Panc1 (cell line): ENCODE measurements at regions not wholly inside any gene's neighbourhood (a gene's known extent, or its start where the extent isn't known, plus 50 kb on each side); places are given as distances from the start of the nearest gene placed in this dataset.

ENCODE experiments used
- ATAC-seq: fragments of 200-7000 bp; cut with Tn5 transposase; 2 replicates; pipeline ENCODE4 v1.9.1; 2020; ENCODE audit warnings: mild to moderate bottlenecking, moderate library complexity
- BruUV-seq: library from RNA; stranded (reverse); fragments of 400-500 nt; replicated peaks from 2 replicates; lab custom pipeline; 2021; lab: Mats Ljungman, UMichigan
- CTCF ChIA-PET: fragments of 300-600 bp; sonication (Branson Sonifier 250); formaldehyde crosslinking; loops from one replicate; lab custom pipeline; 2022; ENCODE audit warnings: antibody characterized with exemption; lab: Charles Lee
- POLR2A ChIA-PET: fragments of 300-600 bp; sonication (Branson Sonifier 250); formaldehyde crosslinking; loops from one replicate; lab custom pipeline; 2022; ENCODE audit warnings: antibody characterized with exemption; lab: Charles Lee
- DNase-seq: peaks from one replicate; pipeline ENCODE4 v3.0.0-alpha.2; 2010; ENCODE audit warnings: low read depth, low spot score
- H3K27ac ChIP-seq: 2 replicates; pipeline ENCODE4 v1.5.1; 2011; ENCODE audit warnings: mild to moderate bottlenecking, low read length, inconsistent platforms
- H3K27me3 ChIP-seq: fragments of 200-500 bp; sonication (Bioruptor generic); 2 replicates; pipeline ENCODE4 v1.6.0; 2014; ENCODE audit warnings: low read length, inconsistent platforms; ENCODE audit not compliant: control insufficient read depth, insufficient read depth
- H3K36me3 ChIP-seq: fragments of 200-500 bp; sonication (Bioruptor generic); 2 replicates; pipeline ENCODE4 v1.5.1; 2014; ENCODE audit warnings: inconsistent platforms, mild to moderate bottlenecking, low read length, moderate library complexity; ENCODE audit not compliant: control insufficient read depth, insufficient read depth
- H3K4me1 ChIP-seq: 2 replicates; pipeline ENCODE4 v1.5.1; 2011; ENCODE audit warnings: inconsistent platforms, mild to moderate bottlenecking, low read length, moderate library complexity; ENCODE audit not compliant: control insufficient read depth, insufficient read depth
- H3K4me3 ChIP-seq, 2 experiments: 2 replicates each; pipeline ENCODE4 v1.5.1; 2011 to 2012; ENCODE audit warnings: low read depth in 2 of 2, low read length in 2 of 2, mild to moderate bottlenecking in 2 of 2, inconsistent platforms in 1 of 2, moderate library complexity in 1 of 2
- H3K9me3 ChIP-seq: fragments of 200-500 bp; sonication (Bioruptor generic); 2 replicates; pipeline ENCODE4 v1.5.1; 2014; ENCODE audit warnings: low read depth, mild to moderate bottlenecking, inconsistent platforms, low read length, moderate library complexity; ENCODE audit not compliant: control insufficient read depth, insufficient read depth
- POLR2AphosphoS5 ChIP-seq: IDR thresholded peaks from 2 replicates; pipeline ENCODE4 v1.6.1; 2012; ENCODE audit warnings: mild to moderate bottlenecking, low read depth, low read length, moderate library complexity
- SIN3A ChIP-seq: IDR thresholded peaks from 2 replicates; pipeline ENCODE4 v1.6.1; 2012; ENCODE audit warnings: low read depth, mild to moderate bottlenecking, low read length, moderate library complexity, borderline replicate concordance; ENCODE audit not compliant: insufficient read depth
- TCF7L2 ChIP-seq: IDR thresholded peaks from 2 replicates; pipeline ENCODE4 v1.6.1; 2011; ENCODE audit warnings: mild to moderate bottlenecking, low read depth, low read length, inconsistent platforms
- in situ Hi-C: cut with HindIII; loops from 2 replicates; pipeline ENCODE4 v1.10.0; 2016; ENCODE audit warnings: low sequenced_read_pairs, low pct_unique_long_range_greater_than_20kb
- intact Hi-C: fragments of 100-400 bp; cut with micrococcal nuclease; formaldehyde crosslinking; loops from one replicate; pipeline ENCODE4 v1.10.0; 2022; ENCODE audit not compliant: unreplicated experiment
- TF ChIP-seq, protein P1 (sequence below): fragments of 450-650 bp; IDR thresholded peaks from 2 replicates; pipeline ENCODE4 v1.5.1; 2017; ENCODE audit warnings: mild to moderate bottlenecking
- TF ChIP-seq, protein P2 (sequence below), 2 experiments: IDR thresholded peaks; 2 replicates each; pipeline ENCODE4 v1.6.1; 2011 to 2012; ENCODE audit warnings: low read depth in 2 of 2, control low read depth in 1 of 2, low read length in 1 of 2, mild to moderate bottlenecking in 1 of 2, moderate library complexity in 1 of 2; ENCODE audit not compliant: insufficient read depth in 1 of 2

- no peaks in the 10 kb centered on the region for H3K27me3 ChIP-seq
- no TSS peak for BruUV-seq
- no peak overlapping the region for H3K4me3 ChIP-seq
- ATAC-seq, result peak; percentile 38; the same call in 1 of the 2 replicates
- ChIA-PET CTCF (no interaction called here), POLR2A (no interaction called here)
- no peaks in the 10 kb centered on the region for H3K9me3 ChIP-seq
- intact Hi-C loops, result no loop called here
- H3K27ac ChIP-seq, result no peak overlapping the region
- no peak for DNase-seq
- no peaks in the 10 kb centered on the region for H3K36me3 ChIP-seq
- TF ChIP-seq POLR2AphosphoS5, result no peak
- TF ChIP-seq, protein P1, sequence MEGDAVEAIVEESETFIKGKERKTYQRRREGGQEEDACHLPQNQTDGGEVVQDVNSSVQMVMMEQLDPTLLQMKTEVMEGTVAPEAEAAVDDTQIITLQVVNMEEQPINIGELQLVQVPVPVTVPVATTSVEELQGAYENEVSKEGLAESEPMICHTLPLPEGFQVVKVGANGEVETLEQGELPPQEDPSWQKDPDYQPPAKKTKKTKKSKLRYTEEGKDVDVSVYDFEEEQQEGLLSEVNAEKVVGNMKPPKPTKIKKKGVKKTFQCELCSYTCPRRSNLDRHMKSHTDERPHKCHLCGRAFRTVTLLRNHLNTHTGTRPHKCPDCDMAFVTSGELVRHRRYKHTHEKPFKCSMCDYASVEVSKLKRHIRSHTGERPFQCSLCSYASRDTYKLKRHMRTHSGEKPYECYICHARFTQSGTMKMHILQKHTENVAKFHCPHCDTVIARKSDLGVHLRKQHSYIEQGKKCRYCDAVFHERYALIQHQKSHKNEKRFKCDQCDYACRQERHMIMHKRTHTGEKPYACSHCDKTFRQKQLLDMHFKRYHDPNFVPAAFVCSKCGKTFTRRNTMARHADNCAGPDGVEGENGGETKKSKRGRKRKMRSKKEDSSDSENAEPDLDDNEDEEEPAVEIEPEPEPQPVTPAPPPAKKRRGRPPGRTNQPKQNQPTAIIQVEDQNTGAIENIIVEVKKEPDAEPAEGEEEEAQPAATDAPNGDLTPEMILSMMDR, result no peak
- TF ChIP-seq TCF7L2, result no peak
- TF ChIP-seq, protein P2, sequence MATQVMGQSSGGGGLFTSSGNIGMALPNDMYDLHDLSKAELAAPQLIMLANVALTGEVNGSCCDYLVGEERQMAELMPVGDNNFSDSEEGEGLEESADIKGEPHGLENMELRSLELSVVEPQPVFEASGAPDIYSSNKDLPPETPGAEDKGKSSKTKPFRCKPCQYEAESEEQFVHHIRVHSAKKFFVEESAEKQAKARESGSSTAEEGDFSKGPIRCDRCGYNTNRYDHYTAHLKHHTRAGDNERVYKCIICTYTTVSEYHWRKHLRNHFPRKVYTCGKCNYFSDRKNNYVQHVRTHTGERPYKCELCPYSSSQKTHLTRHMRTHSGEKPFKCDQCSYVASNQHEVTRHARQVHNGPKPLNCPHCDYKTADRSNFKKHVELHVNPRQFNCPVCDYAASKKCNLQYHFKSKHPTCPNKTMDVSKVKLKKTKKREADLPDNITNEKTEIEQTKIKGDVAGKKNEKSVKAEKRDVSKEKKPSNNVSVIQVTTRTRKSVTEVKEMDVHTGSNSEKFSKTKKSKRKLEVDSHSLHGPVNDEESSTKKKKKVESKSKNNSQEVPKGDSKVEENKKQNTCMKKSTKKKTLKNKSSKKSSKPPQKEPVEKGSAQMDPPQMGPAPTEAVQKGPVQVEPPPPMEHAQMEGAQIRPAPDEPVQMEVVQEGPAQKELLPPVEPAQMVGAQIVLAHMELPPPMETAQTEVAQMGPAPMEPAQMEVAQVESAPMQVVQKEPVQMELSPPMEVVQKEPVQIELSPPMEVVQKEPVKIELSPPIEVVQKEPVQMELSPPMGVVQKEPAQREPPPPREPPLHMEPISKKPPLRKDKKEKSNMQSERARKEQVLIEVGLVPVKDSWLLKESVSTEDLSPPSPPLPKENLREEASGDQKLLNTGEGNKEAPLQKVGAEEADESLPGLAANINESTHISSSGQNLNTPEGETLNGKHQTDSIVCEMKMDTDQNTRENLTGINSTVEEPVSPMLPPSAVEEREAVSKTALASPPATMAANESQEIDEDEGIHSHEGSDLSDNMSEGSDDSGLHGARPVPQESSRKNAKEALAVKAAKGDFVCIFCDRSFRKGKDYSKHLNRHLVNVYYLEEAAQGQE (IDR thresholded peaks at IDR 0.05; ENCODE audit: insufficient read depth in 1 of 2, low read depth in 2 of 2, low read length in 1 of 2), result no peak
- TF ChIP-seq SIN3A, result no peak
- in situ Hi-C loops, result no loop called here
- no peaks in the 10 kb centered on the region for H3K4me1 ChIP-seq
These were observed 122.1 kb upstream of the ADAMTS16 start for GRCh38 chr5:5017827-5018577.

DNA sequence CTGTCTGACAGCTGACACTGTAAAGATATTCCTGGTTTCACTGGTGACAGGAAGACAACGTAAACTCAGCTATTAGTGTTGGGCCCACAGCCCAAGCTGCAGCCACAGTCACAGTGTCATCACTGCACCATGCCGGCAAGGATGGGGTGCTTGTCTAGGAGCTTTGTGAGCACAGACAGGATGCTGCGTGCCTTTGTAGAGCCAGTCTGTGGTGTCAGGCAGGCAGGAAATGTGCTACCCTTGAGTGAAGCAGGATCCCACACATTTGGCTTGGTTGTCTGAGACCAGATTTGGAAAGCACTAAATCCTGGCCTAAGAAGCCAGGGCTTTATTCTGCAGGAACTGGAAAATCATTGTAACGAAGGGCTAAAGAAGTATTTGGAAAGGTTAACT, 121.6 kb upstream of the ADAMTS16 start:
- no peak for TF ChIP-seq POLR2AphosphoS5
- TF ChIP-seq, protein P2 (IDR thresholded peaks at IDR 0.05; ENCODE audit: insufficient read depth in 1 of 2, low read depth in 2 of 2, low read length in 1 of 2), result no peak
- no TSS peak for BruUV-seq

More for the DNA sequence above, 121.6 kb upstream of the ADAMTS16 start:
- no peaks in the 10 kb centered on the region for H3K36me3 ChIP-seq
- no peak for ATAC-seq
- no peaks in the 10 kb centered on the region for H3K9me3 ChIP-seq
- no peak overlapping the region for H3K4me3 ChIP-seq
- no peak for DNase-seq
- in situ Hi-C loops, result no loop called here
- intact Hi-C loops, result no loop called here
- no peaks in the 10 kb centered on the region for H3K4me1 ChIP-seq
- ChIA-PET POLR2A (no interaction called here), CTCF (no interaction called here)
- no peak overlapping the region for H3K27ac ChIP-seq
- H3K27me3 ChIP-seq, result no peaks in the 10 kb centered on the region
